ENCODE measurements at regions not wholly inside any gene's neighbourhood (a gene's known extent, or its start where the extent isn't known, plus 50 kb on each side); places are given as distances from the start of the nearest gene placed in this dataset.

- Histone ChIP-seq H3K4me3 (ENCODE audit: low read depth, low read length) (no peak overlapping the region), H3K4me1 (ENCODE audit: control insufficient read depth, insufficient read depth, low read length) (no peaks in the 10 kb centered on the region), H3K36me3 (ENCODE audit: control insufficient read depth, insufficient read depth, low read length) (peaks cover 14% of the 10 kb centered on the region), H3K9me3 (ENCODE audit: control insufficient read depth, insufficient read depth, low read length) (no peaks in the 10 kb centered on the region), H3K9ac (ENCODE audit: low read depth, low read length) (no peak overlapping the region), H3K27me3 (ENCODE audit: control insufficient read depth, insufficient read depth, low read length) (no peaks in the 10 kb centered on the region)
Observed at GRCh38 chr19:5231857-5232678, 108.5 kb downstream of the PTPRS start.

GRCh38 chr19:5230730-5231555 is 109.7 kb downstream of the PTPRS start:
- no peaks in the 10 kb centered on the region for H3K27me3 ChIP-seq (ENCODE audit: control insufficient read depth, insufficient read depth, low read length)

GRCh38 chr19:5229778-5230335 is 110.8 kb downstream of the PTPRS start:
- no peak overlapping the region for H3K9ac ChIP-seq (ENCODE audit: low read depth, low read length)
- no peak overlapping the region for H3K4me3 ChIP-seq (ENCODE audit: low read depth, low read length)
- no peaks in the 10 kb centered on the region for H3K9me3 ChIP-seq (ENCODE audit: control insufficient read depth, insufficient read depth, low read length)
- no peaks in the 10 kb centered on the region for H3K27me3 ChIP-seq (ENCODE audit: control insufficient read depth, insufficient read depth, low read length)
- H3K36me3 ChIP-seq (ENCODE audit: control insufficient read depth, insufficient read depth, low read length), result peaks cover 16% of the 10 kb centered on the region
- no peaks in the 10 kb centered on the region for H3K4me1 ChIP-seq (ENCODE audit: control insufficient read depth, insufficient read depth, low read length)

More at GRCh38 chr19:5230730-5231555, 109.7 kb downstream of the PTPRS start:
- Histone ChIP-seq H3K4me3 (ENCODE audit: low read depth, low read length) (no peak overlapping the region), H3K9ac (ENCODE audit: low read depth, low read length) (no peak overlapping the region), H3K9me3 (ENCODE audit: control insufficient read depth, insufficient read depth, low read length) (no peaks in the 10 kb centered on the region), H3K36me3 (ENCODE audit: control insufficient read depth, insufficient read depth, low read length) (peaks cover 10% of the 10 kb centered on the region), H3K4me1 (ENCODE audit: control insufficient read depth, insufficient read depth, low read length) (no peaks in the 10 kb centered on the region)

- H3K27me3 ChIP-seq (ENCODE audit: control insufficient read depth, insufficient read depth, low read length), result no peaks in the 10 kb centered on the region
- H3K36me3 ChIP-seq (ENCODE audit: control insufficient read depth, insufficient read depth, low read length), result peaks cover 16% of the 10 kb centered on the region
- H3K9ac ChIP-seq (ENCODE audit: low read depth, low read length), result no peak overlapping the region
- H3K4me3 ChIP-seq (ENCODE audit: low read depth, low read length), result peak overlapping the region; percentile 5
- H3K4me1 ChIP-seq (ENCODE audit: control insufficient read depth, insufficient read depth, low read length), result no peaks in the 10 kb centered on the region
- no peaks in the 10 kb centered on the region for H3K9me3 ChIP-seq (ENCODE audit: control insufficient read depth, insufficient read depth, low read length)
Observed at GRCh38 chr19:5228932-5229777, 111.5 kb downstream of the PTPRS start.

GRCh38 chr19:5228490-5228889 is 112.1 kb downstream of the PTPRS start:
- H3K4me1 ChIP-seq (ENCODE audit: control insufficient read depth, insufficient read depth, low read length), result no peaks in the 10 kb centered on the region

GRCh38 chr19:5225486-5226345 is 114.9 kb downstream of the PTPRS start:
- no peaks in the 10 kb centered on the region for H3K27me3 ChIP-seq (ENCODE audit: control insufficient read depth, insufficient read depth, low read length)
- no peak overlapping the region for H3K4me3 ChIP-seq (ENCODE audit: low read depth, low read length)
- H3K9me3 ChIP-seq (ENCODE audit: control insufficient read depth, insufficient read depth, low read length), result no peaks in the 10 kb centered on the region
- H3K36me3 ChIP-seq (ENCODE audit: control insufficient read depth, insufficient read depth, low read length), result peaks cover 36% of the 10 kb centered on the region
- H3K9ac ChIP-seq (ENCODE audit: low read depth, low read length), result no peak overlapping the region
- H3K4me1 ChIP-seq (ENCODE audit: control insufficient read depth, insufficient read depth, low read length), result no peaks in the 10 kb centered on the region

More at GRCh38 chr19:5228490-5228889, 112.1 kb downstream of the PTPRS start:
- Histone ChIP-seq H3K9me3 (ENCODE audit: control insufficient read depth, insufficient read depth, low read length) (no peaks in the 10 kb centered on the region), H3K4me3 (ENCODE audit: low read depth, low read length) (no peak overlapping the region), H3K9ac (ENCODE audit: low read depth, low read length) (no peak overlapping the region), H3K36me3 (ENCODE audit: control insufficient read depth, insufficient read depth, low read length) (peaks cover 16% of the 10 kb centered on the region), H3K27me3 (ENCODE audit: control insufficient read depth, insufficient read depth, low read length) (no peaks in the 10 kb centered on the region)

GRCh38 chr19:5224480-5224879 is 116.1 kb downstream of the PTPRS start:
- Histone ChIP-seq H3K4me1 (ENCODE audit: control insufficient read depth, insufficient read depth, low read length) (no peaks in the 10 kb centered on the region), H3K9ac (ENCODE audit: low read depth, low read length) (no peak overlapping the region), H3K36me3 (ENCODE audit: control insufficient read depth, insufficient read depth, low read length) (peaks cover 49% of the 10 kb centered on the region), H3K9me3 (ENCODE audit: control insufficient read depth, insufficient read depth, low read length) (no peaks in the 10 kb centered on the region), H3K27me3 (ENCODE audit: control insufficient read depth, insufficient read depth, low read length) (no peaks in the 10 kb centered on the region), H3K4me3 (ENCODE audit: low read depth, low read length) (no peak overlapping the region)

- H3K4me3 ChIP-seq (ENCODE audit: low read depth, low read length), result no peak overlapping the region
- H3K9me3 ChIP-seq (ENCODE audit: control insufficient read depth, insufficient read depth, low read length), result no peaks in the 10 kb centered on the region
- no peaks in the 10 kb centered on the region for H3K4me1 ChIP-seq (ENCODE audit: control insufficient read depth, insufficient read depth, low read length)
- peaks cover 62% of the 10 kb centered on the region for H3K36me3 ChIP-seq (ENCODE audit: control insufficient read depth, insufficient read depth, low read length)
- H3K27me3 ChIP-seq (ENCODE audit: control insufficient read depth, insufficient read depth, low read length), result no peaks in the 10 kb centered on the region
- H3K9ac ChIP-seq (ENCODE audit: low read depth, low read length), result no peak overlapping the region
Observed at GRCh38 chr19:5222821-5223321, 117.7 kb downstream of the PTPRS start.

GRCh38 chr19:5222178-5222577 is 118.4 kb downstream of the PTPRS start:
- H3K4me3 ChIP-seq (ENCODE audit: low read depth, low read length), result no peak overlapping the region
- H3K9me3 ChIP-seq (ENCODE audit: control insufficient read depth, insufficient read depth, low read length), result no peaks in the 10 kb centered on the region
- H3K27me3 ChIP-seq (ENCODE audit: control insufficient read depth, insufficient read depth, low read length), result no peaks in the 10 kb centered on the region
- H3K9ac ChIP-seq (ENCODE audit: low read depth, low read length), result no peak overlapping the region
- peaks cover 66% of the 10 kb centered on the region for H3K36me3 ChIP-seq (ENCODE audit: control insufficient read depth, insufficient read depth, low read length)
- H3K4me1 ChIP-seq (ENCODE audit: control insufficient read depth, insufficient read depth, low read length), result no peaks in the 10 kb centered on the region

- H3K36me3 ChIP-seq (ENCODE audit: control insufficient read depth, insufficient read depth, low read length), result peaks cover 76% of the 10 kb centered on the region
- H3K9ac ChIP-seq (ENCODE audit: low read depth, low read length), result no peak overlapping the region
Observed at GRCh38 chr19:5220866-5221265, 119.7 kb downstream of the PTPRS start.

More at GRCh38 chr19:5220866-5221265, 119.7 kb downstream of the PTPRS start:
- Histone ChIP-seq H3K27me3 (ENCODE audit: control insufficient read depth, insufficient read depth, low read length) (no peaks in the 10 kb centered on the region), H3K4me3 (ENCODE audit: low read depth, low read length) (no peak overlapping the region), H3K4me1 (ENCODE audit: control insufficient read depth, insufficient read depth, low read length) (no peaks in the 10 kb centered on the region), H3K9me3 (ENCODE audit: control insufficient read depth, insufficient read depth, low read length) (no peaks in the 10 kb centered on the region)
